Ovary (tissue), 7 donors: ENCODE measurements at regions not wholly inside any gene's neighbourhood (a gene's known extent, or its start where the extent isn't known, plus 50 kb on each side); places are given as distances from the start of the nearest gene placed in this dataset.

Source experiments
- DNase-seq, 5 donors: peaks; one replicate each; pipeline ENCODE4 v3.0.0-alpha.2; 2019 to 2020
- H3K27ac ChIP-seq, 2 donors: fragments of 200-600 bp; one replicate each; pipeline versions ENCODE4 v1.5.1 to v1.8.0; 2019 to 2022
- H3K27me3 ChIP-seq: fragments of 200-600 bp; one replicate; pipeline ENCODE4 v1.8.0; 2022
- H3K36me3 ChIP-seq: fragments of 200-600 bp; sonication (generic); one replicate; pipeline ENCODE4 v1.5.1; 2019
- H3K4me1 ChIP-seq: one replicate; pipeline ENCODE4 v1.8.1; 2013; ENCODE audit warnings: mild to moderate bottlenecking, moderate library complexity; ENCODE audit not compliant: insufficient read depth
- H3K4me3 ChIP-seq: fragments of 200-600 bp; sonication (generic); one replicate; pipeline ENCODE4 v1.5.1; 2017
- H3K9me3 ChIP-seq, 2 donors: fragments of 200-600 bp in 1 of 2; sonication (generic) in 1 of 2; one replicate each; pipeline versions ENCODE4 v1.5.1 to v1.8.1; 2013 to 2019; ENCODE audit warnings: mild to moderate bottlenecking in 1 of 2, moderate library complexity in 1 of 2
- CTCF ChIP-seq, 3 donors: fragments of 450-650 bp in 2 of 3; fragments of 200-600 bp in 1 of 3; IDR thresholded peaks; one replicate each; pipeline versions ENCODE4 v1.5.1 to v1.8.0; 2016 to 2022; ENCODE audit warnings: antibody characterized with exemption in 3 of 3, mild to moderate bottlenecking in 1 of 3
- EP300 ChIP-seq: sonication (generic); formaldehyde crosslinking; IDR thresholded peaks from one replicate; pipeline ENCODE4 v1.6.1; 2017; ENCODE audit warnings: antibody characterized with exemption
- POLR2A ChIP-seq: fragments of 450-650 bp; IDR thresholded peaks from one replicate; pipeline ENCODE4 v1.6.1; 2017; ENCODE audit warnings: antibody characterized with exemption, mild to moderate bottlenecking, moderate library complexity
- WGBS, 3 donors: extraction: QIAGEN DNeasy Blood & Tissue Kit in 1 of 3; methylation state at CpG; one replicate each; pipeline versions ENCODE4 v1.1.5 to v1.1.7; 2013 to 2017; 5-methylcytosine and 5-hydroxymethylcytosine counted together
- intact Hi-C, 4 donors: fragments of 100-400 bp; cut with DNase I; formaldehyde crosslinking; loops; one replicate each; pipeline versions ENCODE4 v1.11.0 to v1.15.1; 2022 to 2023
- donor health status: DM: no; HTN: no; CAD: no; lungs with moderate emphysema.
- donor health status: DM: no; HTN: no; CAD: no.
- donor health status: Bipolar disorder and iron deficiency.
- donor health status: DM: no; HTN: no; CAD: no.
- donor health status: DM: yes; HTN: yes; CAD: no.

GRCh38 chr3:86427343-86427742 is 563.6 kb downstream of the VGLL3 start:
- DNase-seq = no peak
- Histone ChIP-seq H3K36me3 (no peaks in the 10 kb centered on the region), H3K27me3 (no peaks in the 10 kb centered on the region), H3K9me3 (no peaks in the 10 kb centered on the region), H3K4me1 (no peaks in the 10 kb centered on the region), H3K4me3 (no peak overlapping the region), H3K27ac (no peak overlapping the region)
- no peak for TF ChIP-seq EP300
- no peak for TF ChIP-seq POLR2A
- TF ChIP-seq CTCF (IDR thresholded peaks at IDR 0.05) = no peak
- 37 to 43% (median 42%) methylated on average over 2 of the region's 2 CpGs for WGBS, 3 donors
- intact Hi-C loops = loop anchor here in 1 of 4 donors (5.0 kb wide), 1 partner anchor 50 kb away; no protein-coding TSS in a partner anchor

- Histone ChIP-seq H3K27ac (no peak overlapping the region), H3K9me3 (no peaks in the 10 kb centered on the region), H3K4me1 (no peaks in the 10 kb centered on the region), H3K36me3 (no peaks in the 10 kb centered on the region), H3K27me3 (no peaks in the 10 kb centered on the region), H3K4me3 (no peak overlapping the region)
- 93 to 94% (median 93%) methylated on average over 24 of the region's 24 CpGs for WGBS, 3 donors
- intact Hi-C loops = no loop called here
- TF ChIP-seq POLR2A (no peak), CTCF (IDR thresholded peaks at IDR 0.05) (no peak), EP300 (no peak)
- DNase-seq = peak in 1 of 5 donors; percentile 10
These were observed 569.8 kb downstream of the VGLL3 start for GRCh38 chr3:86420990-86421739.

- H3K27ac ChIP-seq = no peak overlapping the region
- intact Hi-C loops = no loop called here
These were observed 572.1 kb downstream of the VGLL3 start for GRCh38 chr3:86418861-86419260.

GRCh38 chr3:86416334-86416733 is 574.6 kb downstream of the VGLL3 start:
- DNase-seq = no peak
- WGBS, 3 donors = 81 to 89% (median 87%) methylated on average over 3 of the region's 3 CpGs
- Histone ChIP-seq H3K4me1 (no peaks in the 10 kb centered on the region), H3K36me3 (no peaks in the 10 kb centered on the region), H3K27ac (no peak overlapping the region), H3K27me3 (no peaks in the 10 kb centered on the region), H3K4me3 (no peak overlapping the region), H3K9me3 (no peaks in the 10 kb centered on the region)
- intact Hi-C loops = no loop called here
- TF ChIP-seq CTCF (IDR thresholded peaks at IDR 0.05) (no peak), EP300 (no peak), POLR2A (no peak)

More at GRCh38 chr3:86418861-86419260, 572.1 kb downstream of the VGLL3 start:
- Histone ChIP-seq H3K4me1 (no peaks in the 10 kb centered on the region), H3K9me3 (no peaks in the 10 kb centered on the region), H3K36me3 (no peaks in the 10 kb centered on the region), H3K27me3 (no peaks in the 10 kb centered on the region), H3K4me3 (no peak overlapping the region)
- TF ChIP-seq POLR2A (no peak), CTCF (IDR thresholded peaks at IDR 0.05) (no peak), EP300 (no peak)
- 10 to 22% (median 13%) methylated on average over 2 of the region's 2 CpGs for WGBS, 3 donors
- no peak for DNase-seq
